NCI-H1092 treated with DMSO at 0.1 percent for 48 hours (cell line): ENCODE measurements at regions not wholly inside any gene's neighbourhood (a gene's known extent, or its start where the extent isn't known, plus 50 kb on each side); places are given as distances from the start of the nearest gene placed in this dataset.
"Not testable (repeated sequence)": the region's sequence is repeated elsewhere in the genome, so short reads cannot be mapped to it uniquely, and the experiment has no call there.

Source experiments
- DNase-seq: peaks from one replicate; lab custom pipeline; 2025; lab: John Stamatoyannopoulos, UW

- DNase-seq = no peak
Measured at GRCh38 chrX:1059576-1060561, 152.6 kb downstream of the CRLF2 start.

GRCh38 chrX:1053600-1053999 lies 158.8 kb downstream of the CRLF2 start:
- DNase-seq = not testable (repeated sequence)

GRCh38 chrX:1053072-1053471 lies 159.4 kb downstream of the CRLF2 start:
- no peak for DNase-seq

GRCh38 chrX:1052021-1052420 lies 160.4 kb downstream of the CRLF2 start:
- DNase-seq = no peak

- DNase-seq = no peak
Measured at GRCh38 chrX:1051421-1051820, 161.0 kb downstream of the CRLF2 start.

- no peak for DNase-seq
Measured at GRCh38 chrX:1045680-1046314, 166.7 kb downstream of the CRLF2 start.

- no peak for DNase-seq
Measured at GRCh38 chrX:1041091-1041490, 171.4 kb downstream of the CRLF2 start.

- DNase-seq = not testable (repeated sequence)
Measured at GRCh38 chrX:1035931-1036330, 176.5 kb downstream of the CRLF2 start.

- no peak for DNase-seq
Measured at GRCh38 chrX:1035206-1035605, 177.2 kb downstream of the CRLF2 start.

- no peak for DNase-seq
Measured at GRCh38 chrX:1034717-1035116, 177.7 kb downstream of the CRLF2 start.

- DNase-seq = no peak
Measured at GRCh38 chrX:1031521-1032430, 180.7 kb downstream of the CRLF2 start.

- no peak for DNase-seq
Measured at GRCh38 chrX:1029494-1029893, 183.0 kb downstream of the CRLF2 start.

- DNase-seq = no peak
Measured at GRCh38 chrX:1027680-1028079, 184.8 kb downstream of the CRLF2 start.

GRCh38 chrX:1027133-1027532 lies 185.3 kb downstream of the CRLF2 start:
- DNase-seq = no peak

- DNase-seq = no peak
Measured at GRCh38 chrX:1026263-1027015, 186.0 kb downstream of the CRLF2 start.

GRCh38 chrX:1025413-1025812 lies 187.0 kb downstream of the CRLF2 start:
- no peak for DNase-seq

- DNase-seq = no peak
Measured at GRCh38 chrX:1023676-1024075, 188.8 kb downstream of the CRLF2 start.

- not testable (repeated sequence) for DNase-seq
Measured at GRCh38 chrX:1021314-1021993, 191.0 kb downstream of the CRLF2 start.

- DNase-seq = no peak
Measured at GRCh38 chrX:1020634-1021166, 191.7 kb downstream of the CRLF2 start.

- DNase-seq = not testable (repeated sequence)
Measured at GRCh38 chrX:1016926-1017325, 195.5 kb downstream of the CRLF2 start.

- DNase-seq = not testable (repeated sequence)
Measured at GRCh38 chrX:1016281-1016680, 196.2 kb downstream of the CRLF2 start.
